NCI-H345 (cell line): ENCODE measurements at regions not wholly inside any gene's neighbourhood (a gene's known extent, or its start where the extent isn't known, plus 50 kb on each side); places are given as distances from the start of the nearest gene placed in this dataset.

Source experiments
- DNase-seq: peaks from one replicate; lab custom pipeline; 2025; lab: John Stamatoyannopoulos, UW

- no peak for DNase-seq
Measured at GRCh38 chr1:116819081-116819480, 64.9 kb downstream of the CD2 start.

GRCh38 chr1:116820369-116820768 is 66.1 kb downstream of the CD2 start:
- DNase-seq = peak; percentile 93

- no peak for DNase-seq
Measured at GRCh38 chr1:116821763-116822162, 67.5 kb downstream of the CD2 start.

GRCh38 chr1:116824631-116825206 is 70.5 kb downstream of the CD2 start:
- DNase-seq = peak; percentile 62

GRCh38 chr1:116825207-116825719 is 71.0 kb downstream of the CD2 start:
- DNase-seq = no peak

GRCh38 chr1:116825720-116826438 is 71.6 kb downstream of the CD2 start:
- DNase-seq = peak; percentile 70

- DNase-seq = no peak
Measured at GRCh38 chr1:116826818-116827606, 72.8 kb downstream of the CD2 start.

GRCh38 chr1:116827607-116828105 is 73.4 kb downstream of the CD2 start:
- no peak for DNase-seq

- peak; percentile 6 for DNase-seq
Measured at GRCh38 chr1:116832308-116832931, 77.3 kb upstream of the PTGFRN start.

GRCh38 chr1:116832932-116833578 is 76.7 kb upstream of the PTGFRN start:
- no peak for DNase-seq

- peak; percentile 41 for DNase-seq
Measured at GRCh38 chr1:116833718-116834117, 76.0 kb upstream of the PTGFRN start.

GRCh38 chr1:116834595-116834994 is 75.1 kb upstream of the PTGFRN start:
- DNase-seq = no peak

- no peak for DNase-seq
Measured at GRCh38 chr1:116835161-116835560, 74.6 kb upstream of the PTGFRN start.

GRCh38 chr1:116836099-116836498 is 73.6 kb upstream of the PTGFRN start:
- no peak for DNase-seq

GRCh38 chr1:116841569-116842344 is 68.0 kb upstream of the PTGFRN start:
- DNase-seq = no peak

- no peak for DNase-seq
Measured at GRCh38 chr1:116842654-116843053, 67.1 kb upstream of the PTGFRN start.

GRCh38 chr1:116844775-116845174 is 64.9 kb upstream of the PTGFRN start:
- no peak for DNase-seq

- no peak for DNase-seq
Measured at GRCh38 chr1:116847190-116847589, 62.5 kb upstream of the PTGFRN start.

- DNase-seq = no peak
Measured at GRCh38 chr1:116847688-116848531, 61.8 kb upstream of the PTGFRN start.

- DNase-seq = no peak
Measured at GRCh38 chr1:116850436-116850835, 59.3 kb upstream of the PTGFRN start.
